Bone marrow (tissue), 2 donors: ENCODE measurements at regions not wholly inside any gene's neighbourhood (a gene's known extent, or its start where the extent isn't known, plus 50 kb on each side); places are given as distances from the start of the nearest gene placed in this dataset.

ENCODE experiments used
- DNase-seq, 2 donors: peaks; one replicate each; lab custom pipeline; 2025; lab: John Stamatoyannopoulos, UW

- DNase-seq: no peak
These were observed 140.2 kb downstream of the MYCN start for GRCh38 chr2:16080516-16080915.

DNA sequence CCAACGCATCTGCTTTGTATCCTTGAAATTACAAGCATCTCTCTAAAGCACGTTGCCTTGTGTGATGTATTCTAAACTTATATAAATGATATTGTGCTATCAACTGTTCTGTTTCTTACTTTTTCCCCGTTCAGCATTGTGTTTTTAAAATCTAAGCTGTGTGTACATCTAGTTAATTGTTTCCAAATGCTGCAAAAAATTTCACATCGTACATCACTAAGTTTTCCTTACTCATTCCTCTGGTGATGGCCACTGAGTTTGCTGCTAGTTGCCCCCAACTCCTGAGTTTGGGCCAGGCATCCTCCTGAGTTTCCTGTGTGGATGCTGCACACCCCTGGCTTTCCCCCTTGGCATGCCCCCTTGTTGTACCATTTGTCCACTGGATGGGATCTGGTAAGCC, 139.7 kb downstream of the MYCN start:
- DNase-seq: no peak

GRCh38 chr2:16079637-16080036, 139.3 kb downstream of the MYCN start:
- no peak for DNase-seq

DNA sequence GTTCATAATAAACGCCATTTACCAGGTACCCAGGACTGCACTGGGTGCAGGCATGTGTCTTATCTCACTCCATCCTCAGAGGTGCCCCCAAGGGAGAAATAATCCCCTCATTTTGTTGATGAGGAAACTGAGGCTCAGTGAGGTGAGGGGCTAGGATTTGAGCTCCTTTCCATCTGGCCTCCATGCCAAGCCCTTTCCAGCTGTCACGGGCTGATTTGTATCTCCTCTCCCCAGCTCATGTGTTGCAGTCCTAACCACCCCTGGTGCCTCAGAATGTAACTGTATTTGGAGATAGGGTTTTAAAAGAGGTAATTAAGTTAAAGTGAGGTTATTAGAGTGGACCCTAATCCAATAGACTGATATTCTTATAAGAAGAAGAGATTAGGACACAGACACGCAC, 137.3 kb downstream of the MYCN start:
- DNase-seq: no peak

- no peak for DNase-seq
These were observed 136.6 kb downstream of the MYCN start for GRCh38 chr2:16076911-16077310.

- no peak for DNase-seq
These were observed 135.0 kb downstream of the MYCN start for GRCh38 chr2:16075045-16076012.

- DNase-seq: no peak
These were observed 133.6 kb downstream of the MYCN start for GRCh38 chr2:16073921-16074425.

DNA sequence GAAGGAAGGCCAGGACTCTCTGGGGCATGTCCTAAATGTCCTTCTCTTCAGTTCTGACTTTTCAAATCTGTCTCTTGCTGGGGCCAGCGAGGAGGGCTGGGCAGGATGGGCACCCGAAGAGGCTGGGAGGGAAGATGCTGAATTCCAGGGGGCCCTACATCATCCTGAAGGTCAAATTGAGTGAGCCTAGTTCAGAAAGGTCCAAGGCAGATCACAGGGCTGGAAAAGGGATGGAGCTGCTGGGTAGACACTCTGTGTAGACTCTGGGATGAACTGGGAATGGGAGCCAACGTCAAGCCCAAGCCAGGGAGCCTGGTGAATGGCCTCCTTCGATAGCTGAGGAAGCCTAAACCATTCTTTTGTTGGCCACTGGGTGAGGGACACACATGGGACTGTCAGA, 133.1 kb downstream of the MYCN start:
- no peak for DNase-seq

- no peak for DNase-seq
These were observed 132.4 kb downstream of the MYCN start for GRCh38 chr2:16072638-16073290.

DNA sequence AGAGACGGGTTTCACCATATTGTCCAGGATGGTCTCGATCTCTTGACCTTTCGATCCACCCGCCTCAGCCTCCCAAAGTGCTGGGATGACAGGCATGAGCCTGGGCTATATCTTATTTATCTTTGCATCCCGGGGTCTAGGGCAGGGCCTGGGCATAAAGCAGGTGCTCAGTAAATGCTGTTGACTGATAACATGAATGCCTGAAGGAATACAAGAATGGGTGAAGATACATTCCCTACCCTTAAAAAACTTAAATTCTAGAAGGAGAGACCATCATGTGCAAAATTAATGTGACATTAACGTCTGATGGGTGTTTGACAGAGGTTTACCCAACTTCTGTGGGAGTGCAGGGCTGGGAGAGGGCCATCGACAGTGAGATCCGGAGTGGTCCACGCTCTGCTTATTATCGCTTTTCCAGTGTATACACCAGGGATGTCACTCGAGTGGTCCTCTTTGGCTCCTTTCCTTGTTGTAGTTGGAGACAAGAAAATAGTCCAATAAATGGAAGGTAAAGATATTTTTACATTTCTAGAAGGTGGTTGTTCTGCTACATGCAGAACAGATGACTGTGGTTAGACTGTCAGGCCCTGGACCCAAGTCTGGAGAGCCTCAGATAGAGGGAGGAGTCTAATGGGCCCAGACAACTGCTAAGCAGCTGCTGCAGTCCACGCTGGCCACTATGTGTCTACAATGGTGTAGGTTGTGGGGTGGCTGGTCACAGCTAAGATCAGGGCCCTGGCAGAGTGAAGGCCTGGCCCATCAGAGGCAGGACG, 131.7 kb downstream of the MYCN start:
- no peak for DNase-seq

GRCh38 chr2:16071039-16071864, 130.9 kb downstream of the MYCN start:
- no peak for DNase-seq

- no peak for DNase-seq
These were observed 130.3 kb downstream of the MYCN start for GRCh38 chr2:16070648-16070971.

- no peak for DNase-seq
These were observed 129.7 kb downstream of the MYCN start for GRCh38 chr2:16069933-16070647.

DNA sequence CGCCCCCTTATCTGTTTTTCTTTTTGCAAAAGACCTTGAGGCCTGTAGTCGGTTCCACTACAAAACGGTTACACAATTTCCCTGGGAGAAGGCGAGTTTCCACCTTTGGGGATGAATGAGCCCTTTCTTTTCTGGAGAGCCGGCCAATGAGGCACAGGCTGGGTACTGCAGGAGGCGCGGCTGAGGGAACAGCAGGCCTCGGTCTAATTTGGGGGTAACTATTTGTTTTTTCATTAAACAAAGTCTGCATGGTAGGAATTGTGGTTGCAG, 129.2 kb downstream of the MYCN start:
- no peak for DNase-seq

DNA sequence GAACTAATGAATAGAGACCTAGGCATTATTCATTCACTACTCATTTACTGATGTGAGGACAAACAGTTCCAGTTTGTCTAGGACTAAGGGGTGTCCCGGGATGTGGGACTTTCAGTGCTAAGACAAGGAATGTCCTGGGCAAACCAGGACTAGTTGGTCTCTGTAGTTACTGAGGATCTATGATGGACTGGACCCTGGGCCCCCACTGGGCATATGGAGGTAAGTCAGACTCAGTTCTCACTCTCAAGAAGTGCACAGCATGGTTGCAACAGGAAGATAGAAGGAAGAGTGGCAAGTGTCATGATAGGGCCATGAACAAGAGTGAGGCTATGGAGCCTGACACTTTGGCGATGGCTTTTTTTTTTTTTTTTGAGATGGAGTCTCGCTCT, 128.2 kb downstream of the MYCN start:
- DNase-seq: no peak

DNA sequence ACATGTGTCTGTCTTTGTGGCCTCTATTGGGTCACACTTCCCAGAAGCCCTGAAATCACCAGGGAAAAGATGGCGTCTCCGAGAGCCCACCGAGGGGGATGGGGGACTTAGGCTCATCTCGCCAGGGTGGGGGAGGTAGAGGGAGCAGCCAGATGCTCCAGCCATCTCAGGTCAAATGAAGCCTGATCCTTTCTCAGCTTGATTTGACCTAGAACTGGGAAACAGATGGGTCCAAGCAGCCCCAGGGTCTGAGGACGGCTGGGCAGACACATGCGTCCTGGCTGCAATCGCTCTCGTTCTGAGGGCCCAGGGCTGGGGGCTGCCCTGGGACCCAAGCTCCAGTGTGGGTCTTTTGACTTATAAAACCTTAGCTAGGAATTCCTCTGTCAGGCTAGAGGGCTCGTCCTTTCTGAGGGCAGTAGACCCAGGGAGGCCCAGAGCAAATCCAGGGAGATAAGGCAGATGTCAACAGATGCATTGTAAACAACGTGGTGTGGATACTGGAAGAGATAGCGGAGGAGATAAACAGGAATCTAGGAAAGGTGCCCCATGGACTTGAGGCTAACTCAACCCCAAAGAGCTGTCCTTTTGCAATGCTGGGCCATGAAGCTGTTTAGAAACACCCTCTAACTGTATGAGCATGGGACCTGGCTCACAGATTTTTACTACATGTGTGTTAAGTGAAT, 127.7 kb downstream of the MYCN start:
- DNase-seq: no peak

GRCh38 chr2:16067444-16067843, 127.1 kb downstream of the MYCN start:
- DNase-seq: no peak

GRCh38 chr2:16067037-16067406, 126.7 kb downstream of the MYCN start:
- DNase-seq: no peak

GRCh38 chr2:16066261-16067036, 126.1 kb downstream of the MYCN start:
- no peak for DNase-seq
